IPS-20b (cell line): ENCODE measurements at regions not wholly inside any gene's neighbourhood (a gene's known extent, or its start where the extent isn't known, plus 50 kb on each side); places are given as distances from the start of the nearest gene placed in this dataset.

Source experiments
- H3K27ac ChIP-seq: one replicate; pipeline ENCODE4 v1.5.1; 2013; ENCODE audit warnings: low read length
- H3K27me3 ChIP-seq: 2 replicates; pipeline ENCODE4 v1.6.1; 2013; ENCODE audit warnings: mild to moderate bottlenecking, low read length, inconsistent platforms; ENCODE audit not compliant: insufficient read depth
- H3K36me3 ChIP-seq: 2 replicates; pipeline ENCODE4 v1.6.1; 2013; ENCODE audit warnings: low read depth, mild to moderate bottlenecking, inconsistent platforms, low read length, moderate library complexity; ENCODE audit not compliant: insufficient read depth
- H3K4me1 ChIP-seq: 2 replicates; pipeline ENCODE4 v1.6.1; 2013; ENCODE audit warnings: mild to moderate bottlenecking, control low read depth, inconsistent platforms, low read length, moderate library complexity; ENCODE audit not compliant: insufficient read depth
- H3K4me3 ChIP-seq: 2 replicates; pipeline ENCODE4 v1.5.1; 2013; ENCODE audit warnings: mild to moderate bottlenecking, low read length, inconsistent platforms
- H3K9ac ChIP-seq: 2 replicates; pipeline ENCODE4 v1.6.1; 2013; ENCODE audit warnings: low read depth, mild to moderate bottlenecking, inconsistent platforms, low read length, moderate library complexity
- H3K9me3 ChIP-seq: 2 replicates; pipeline ENCODE4 v1.6.1; 2013; ENCODE audit warnings: mild to moderate bottlenecking, low read depth, low read length, inconsistent platforms; ENCODE audit not compliant: insufficient read depth

- Histone ChIP-seq H3K4me1 (peaks cover 6% of the 10 kb centered on the region; the same call in 1 of the 2 replicates), H3K9me3 (no peaks in the 10 kb centered on the region), H3K36me3 (no peaks in the 10 kb centered on the region), H3K4me3 (no peak overlapping the region), H3K27me3 (no peaks in the 10 kb centered on the region), H3K9ac (no peak overlapping the region), H3K27ac (no peak overlapping the region)
Observed at GRCh38 chr20:41879123-41879522, 260.9 kb upstream of the CHD6 start.

- H3K36me3 ChIP-seq = no peaks in the 10 kb centered on the region
- no peak overlapping the region for H3K4me3 ChIP-seq
- H3K27me3 ChIP-seq = no peaks in the 10 kb centered on the region
- no peak overlapping the region for H3K9ac ChIP-seq
- H3K27ac ChIP-seq = no peak overlapping the region
- peaks cover 6% of the 10 kb centered on the region; the same call in 1 of the 2 replicates for H3K4me1 ChIP-seq
- H3K9me3 ChIP-seq = no peaks in the 10 kb centered on the region
Observed at GRCh38 chr20:41877911-41878310, 259.7 kb upstream of the CHD6 start.

GRCh38 chr20:41874658-41875057 lies 256.5 kb upstream of the CHD6 start:
- H3K27ac ChIP-seq = no peak overlapping the region
- H3K4me3 ChIP-seq = no peak overlapping the region
- H3K4me1 ChIP-seq = peaks cover 6% of the 10 kb centered on the region; the same call in 1 of the 2 replicates
- H3K36me3 ChIP-seq = no peaks in the 10 kb centered on the region
- H3K27me3 ChIP-seq = no peaks in the 10 kb centered on the region
- no peak overlapping the region for H3K9ac ChIP-seq
- peaks cover 6% of the 10 kb centered on the region for H3K9me3 ChIP-seq

GRCh38 chr20:41872930-41873329 lies 254.8 kb upstream of the CHD6 start:
- H3K27me3 ChIP-seq = no peaks in the 10 kb centered on the region
- no peaks in the 10 kb centered on the region for H3K36me3 ChIP-seq
- H3K9me3 ChIP-seq = peaks cover 18% of the 10 kb centered on the region
- no peak overlapping the region for H3K27ac ChIP-seq
- no peak overlapping the region for H3K4me3 ChIP-seq
- H3K9ac ChIP-seq = no peak overlapping the region
- H3K4me1 ChIP-seq = no peaks in the 10 kb centered on the region

GRCh38 chr20:41870869-41871462 lies 252.8 kb upstream of the CHD6 start:
- no peaks in the 10 kb centered on the region for H3K4me1 ChIP-seq

GRCh38 chr20:41869261-41869660 lies 251.1 kb upstream of the CHD6 start:
- no peaks in the 10 kb centered on the region for H3K36me3 ChIP-seq
- peaks cover 24% of the 10 kb centered on the region for H3K9me3 ChIP-seq
- H3K9ac ChIP-seq = no peak overlapping the region
- no peaks in the 10 kb centered on the region for H3K27me3 ChIP-seq
- H3K4me3 ChIP-seq = no peak overlapping the region
- H3K27ac ChIP-seq = no peak overlapping the region
- no peaks in the 10 kb centered on the region for H3K4me1 ChIP-seq

More at GRCh38 chr20:41870869-41871462, 252.8 kb upstream of the CHD6 start:
- Histone ChIP-seq H3K9me3 (peaks cover 24% of the 10 kb centered on the region), H3K27me3 (no peaks in the 10 kb centered on the region), H3K4me3 (no peak overlapping the region), H3K9ac (no peak overlapping the region), H3K36me3 (no peaks in the 10 kb centered on the region), H3K27ac (no peak overlapping the region)

GRCh38 chr20:41865938-41866337 lies 247.8 kb upstream of the CHD6 start:
- H3K9ac ChIP-seq = no peak overlapping the region
- peaks cover 24% of the 10 kb centered on the region for H3K9me3 ChIP-seq
- peaks cover 10% of the 10 kb centered on the region; the same call in 1 of the 2 replicates for H3K4me1 ChIP-seq
- H3K4me3 ChIP-seq = no peak overlapping the region
- H3K27me3 ChIP-seq = no peaks in the 10 kb centered on the region
- H3K36me3 ChIP-seq = no peaks in the 10 kb centered on the region
- H3K27ac ChIP-seq = no peak overlapping the region

- Histone ChIP-seq H3K27ac (no peak overlapping the region), H3K9me3 (peaks cover 9% of the 10 kb centered on the region; the same call in 1 of the 2 replicates), H3K27me3 (no peaks in the 10 kb centered on the region), H3K4me1 (peaks cover 10% of the 10 kb centered on the region; the same call in 1 of the 2 replicates), H3K4me3 (no peak overlapping the region), H3K36me3 (no peaks in the 10 kb centered on the region), H3K9ac (no peak overlapping the region)
Observed at GRCh38 chr20:41862476-41862875, 244.3 kb upstream of the CHD6 start.

GRCh38 chr20:41861772-41862422 lies 243.7 kb upstream of the CHD6 start:
- no peak overlapping the region for H3K4me3 ChIP-seq
- no peaks in the 10 kb centered on the region for H3K27me3 ChIP-seq
- H3K36me3 ChIP-seq = no peaks in the 10 kb centered on the region
- no peak overlapping the region for H3K9ac ChIP-seq
- peaks cover 10% of the 10 kb centered on the region; the same call in 1 of the 2 replicates for H3K4me1 ChIP-seq
- peaks cover 8% of the 10 kb centered on the region; the same call in 1 of the 2 replicates for H3K9me3 ChIP-seq
- H3K27ac ChIP-seq = no peak overlapping the region

GRCh38 chr20:41854765-41855164 lies 236.6 kb upstream of the CHD6 start:
- Histone ChIP-seq H3K27ac (no peak overlapping the region), H3K27me3 (no peaks in the 10 kb centered on the region), H3K9me3 (peaks cover 15% of the 10 kb centered on the region; the same call in 1 of the 2 replicates), H3K36me3 (no peaks in the 10 kb centered on the region), H3K9ac (no peak overlapping the region), H3K4me1 (peaks cover 4% of the 10 kb centered on the region; the same call in 1 of the 2 replicates), H3K4me3 (no peak overlapping the region)

GRCh38 chr20:41853806-41854205 lies 235.6 kb upstream of the CHD6 start:
- Histone ChIP-seq H3K27ac (no peak overlapping the region), H3K27me3 (no peaks in the 10 kb centered on the region), H3K9me3 (peaks cover 15% of the 10 kb centered on the region; the same call in 1 of the 2 replicates), H3K9ac (no peak overlapping the region), H3K4me3 (no peak overlapping the region), H3K4me1 (peaks cover 4% of the 10 kb centered on the region; the same call in 1 of the 2 replicates), H3K36me3 (no peaks in the 10 kb centered on the region)

- no peak overlapping the region for H3K9ac ChIP-seq
Observed at GRCh38 chr20:41848180-41848579, 230.0 kb upstream of the CHD6 start.

More at GRCh38 chr20:41848180-41848579, 230.0 kb upstream of the CHD6 start:
- H3K4me1 ChIP-seq = no peaks in the 10 kb centered on the region
- no peaks in the 10 kb centered on the region for H3K27me3 ChIP-seq
- H3K27ac ChIP-seq = no peak overlapping the region
- H3K4me3 ChIP-seq = no peak overlapping the region
- no peaks in the 10 kb centered on the region for H3K36me3 ChIP-seq
- H3K9me3 ChIP-seq = no peaks in the 10 kb centered on the region
